GM12872 (cell line): ENCODE measurements at regions not wholly inside any gene's neighbourhood (a gene's known extent, or its start where the extent isn't known, plus 50 kb on each side); places are given as distances from the start of the nearest gene placed in this dataset.
A peak's percentile ranks its signal among the peaks of the same experiment; 100 is the strongest.

Experiments
- CTCF ChIP-seq: IDR thresholded peaks from 3 replicates; pipeline ENCODE4 v1.5.1; 2011; ENCODE audit warnings: low read depth, mild to moderate bottlenecking, low read length, moderate library complexity; ENCODE audit not compliant: insufficient read depth

GRCh38 chr16:26762594-26762993 lies 304.1 kb upstream of the C16orf82 start:
- TF ChIP-seq CTCF: no peak

GRCh38 chr16:26765087-26765486 lies 301.6 kb upstream of the C16orf82 start:
- peak; percentile 65 for TF ChIP-seq CTCF

GRCh38 chr16:26768385-26769010 lies 298.2 kb upstream of the C16orf82 start:
- TF ChIP-seq CTCF: no peak

- no peak for TF ChIP-seq CTCF
These were observed 296.2 kb upstream of the C16orf82 start for GRCh38 chr16:26770547-26770946.

GRCh38 chr16:26772503-26772902 lies 294.2 kb upstream of the C16orf82 start:
- no peak for TF ChIP-seq CTCF

- no peak for TF ChIP-seq CTCF
These were observed 288.9 kb upstream of the C16orf82 start for GRCh38 chr16:26777821-26778220.

GRCh38 chr16:26787924-26788323 lies 278.8 kb upstream of the C16orf82 start:
- no peak for TF ChIP-seq CTCF

GRCh38 chr16:26791169-26791568 lies 275.6 kb upstream of the C16orf82 start:
- TF ChIP-seq CTCF: no peak
